22Rv1 (cell line): ENCODE measurements at regions not wholly inside any gene's neighbourhood (a gene's known extent, or its start where the extent isn't known, plus 50 kb on each side); places are given as distances from the start of the nearest gene placed in this dataset.

Experiments
- CTCF ChIP-seq: fragments of 450-650 bp; IDR thresholded peaks from 2 replicates; pipeline ENCODE4 v1.5.1; 2017; ENCODE audit warnings: mild to moderate bottlenecking
- ZFX ChIP-seq: fragments of 450-650 bp; IDR thresholded peaks from 2 replicates; pipeline ENCODE4 v1.6.1; 2017; ENCODE audit warnings: antibody characterized with exemption, borderline replicate concordance

GRCh38 chr7:124680304-124680703 lies 85.3 kb downstream of the GPR37 start:
- no peak for TF ChIP-seq CTCF
- no peak for TF ChIP-seq ZFX
